ENCODE measurements at regions not wholly inside any gene's neighbourhood (a gene's known extent, or its start where the extent isn't known, plus 50 kb on each side); places are given as distances from the start of the nearest gene placed in this dataset.

- no peak for DNase-seq
- no CpG with 5 or more reads among the region's 1 CpG for WGBS (ENCODE audit: insufficient coverage, low lambda C conversion rate)
- H3K4me3 ChIP-seq (ENCODE audit: low read length): no peak overlapping the region
- H3K36me3 ChIP-seq (ENCODE audit: control insufficient read depth, insufficient read depth, low read length): no peaks in the 10 kb centered on the region
- no peaks in the 10 kb centered on the region for H3K27me3 ChIP-seq (ENCODE audit: control insufficient read depth, insufficient read depth, low read length)
- no peaks in the 10 kb centered on the region for H3K9me3 ChIP-seq (ENCODE audit: control insufficient read depth, low read depth, low read length)
- H3K4me1 ChIP-seq (ENCODE audit: control insufficient read depth, insufficient read depth, low read length): no peaks in the 10 kb centered on the region
- no peak overlapping the region for H3K27ac ChIP-seq (ENCODE audit: low read length)
These were observed 161.8 kb downstream of the PALM2AKAP2 start for GRCh38 chr9:109941771-109942170.

- 100% methylated on average over 1 of the region's 1 CpG for WGBS (ENCODE audit: insufficient coverage, low lambda C conversion rate)
These were observed 165.6 kb downstream of the PALM2AKAP2 start for GRCh38 chr9:109945573-109945972.

GRCh38 chr9:109948453-109948852 lies 168.5 kb downstream of the PALM2AKAP2 start:
- no peaks in the 10 kb centered on the region for H3K36me3 ChIP-seq (ENCODE audit: control insufficient read depth, insufficient read depth, low read length)
- H3K4me3 ChIP-seq (ENCODE audit: low read length): no peak overlapping the region
- H3K9me3 ChIP-seq (ENCODE audit: control insufficient read depth, low read depth, low read length): no peaks in the 10 kb centered on the region
- H3K27ac ChIP-seq (ENCODE audit: low read length): no peak overlapping the region
- no peak for DNase-seq
- 100% methylated on average over 1 of the region's 1 CpG for WGBS (ENCODE audit: insufficient coverage, low lambda C conversion rate)
- H3K27me3 ChIP-seq (ENCODE audit: control insufficient read depth, insufficient read depth, low read length): no peaks in the 10 kb centered on the region
- peaks cover 8% of the 10 kb centered on the region for H3K4me1 ChIP-seq (ENCODE audit: control insufficient read depth, insufficient read depth, low read length)

More at GRCh38 chr9:109945573-109945972, 165.6 kb downstream of the PALM2AKAP2 start:
- Histone ChIP-seq H3K27ac (ENCODE audit: low read length) (no peak overlapping the region), H3K27me3 (ENCODE audit: control insufficient read depth, insufficient read depth, low read length) (no peaks in the 10 kb centered on the region), H3K4me3 (ENCODE audit: low read length) (no peak overlapping the region), H3K4me1 (ENCODE audit: control insufficient read depth, insufficient read depth, low read length) (no peaks in the 10 kb centered on the region), H3K9me3 (ENCODE audit: control insufficient read depth, low read depth, low read length) (no peaks in the 10 kb centered on the region), H3K36me3 (ENCODE audit: control insufficient read depth, insufficient read depth, low read length) (no peaks in the 10 kb centered on the region)
- DNase-seq: no peak

- Histone ChIP-seq H3K27ac (ENCODE audit: low read length) (peak overlapping the region; percentile 57), H3K4me1 (ENCODE audit: control insufficient read depth, insufficient read depth, low read length) (peaks cover 8% of the 10 kb centered on the region), H3K4me3 (ENCODE audit: low read length) (no peak overlapping the region), H3K27me3 (ENCODE audit: control insufficient read depth, insufficient read depth, low read length) (no peaks in the 10 kb centered on the region), H3K36me3 (ENCODE audit: control insufficient read depth, insufficient read depth, low read length) (no peaks in the 10 kb centered on the region), H3K9me3 (ENCODE audit: control insufficient read depth, low read depth, low read length) (no peaks in the 10 kb centered on the region)
- no CpG with 5 or more reads among the region's 7 CpGs for WGBS (ENCODE audit: insufficient coverage, low lambda C conversion rate)
- peak; percentile 38 to 66 for DNase-seq
These were observed 170.9 kb downstream of the PALM2AKAP2 start for GRCh38 chr9:109950710-109951443.

DNA sequence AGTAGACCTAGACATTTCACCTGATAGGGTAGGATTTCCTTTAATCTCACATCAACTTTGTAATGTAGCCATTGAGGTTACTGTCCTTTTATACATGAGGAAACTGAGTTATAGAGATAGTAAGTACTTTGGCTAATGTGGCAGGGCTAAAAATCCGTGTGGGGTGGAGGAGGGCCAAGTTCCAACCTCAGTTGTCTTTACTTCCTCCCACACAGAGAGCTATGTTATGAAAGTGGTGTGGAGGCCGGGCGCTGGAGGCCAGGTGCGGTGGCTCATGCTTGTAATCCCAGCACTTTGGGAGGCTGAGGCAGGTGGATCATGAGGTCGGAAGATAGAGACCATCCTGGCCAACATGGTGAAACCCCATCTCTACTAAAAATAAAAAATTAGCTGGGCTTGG lies 173.3 kb downstream of the PALM2AKAP2 start:
- DNase-seq: no peak
- Histone ChIP-seq H3K4me1 (ENCODE audit: control insufficient read depth, insufficient read depth, low read length) (peaks cover 8% of the 10 kb centered on the region), H3K36me3 (ENCODE audit: control insufficient read depth, insufficient read depth, low read length) (no peaks in the 10 kb centered on the region), H3K4me3 (ENCODE audit: low read length) (no peak overlapping the region), H3K9me3 (ENCODE audit: control insufficient read depth, low read depth, low read length) (no peaks in the 10 kb centered on the region), H3K27me3 (ENCODE audit: control insufficient read depth, insufficient read depth, low read length) (no peaks in the 10 kb centered on the region), H3K27ac (ENCODE audit: low read length) (no peak overlapping the region)
- no CpG with 5 or more reads among the region's 5 CpGs for WGBS (ENCODE audit: insufficient coverage, low lambda C conversion rate)

- no peaks in the 10 kb centered on the region for H3K36me3 ChIP-seq (ENCODE audit: control insufficient read depth, insufficient read depth, low read length)
- no peak for DNase-seq
- H3K4me3 ChIP-seq (ENCODE audit: low read length): no peak overlapping the region
- WGBS (ENCODE audit: insufficient coverage, low lambda C conversion rate): 100% methylated on average over 1 of the region's 3 CpGs
- H3K27me3 ChIP-seq (ENCODE audit: control insufficient read depth, insufficient read depth, low read length): no peaks in the 10 kb centered on the region
- peaks cover 8% of the 10 kb centered on the region for H3K4me1 ChIP-seq (ENCODE audit: control insufficient read depth, insufficient read depth, low read length)
- H3K27ac ChIP-seq (ENCODE audit: low read length): no peak overlapping the region
- no peaks in the 10 kb centered on the region for H3K9me3 ChIP-seq (ENCODE audit: control insufficient read depth, low read depth, low read length)
These were observed 174.0 kb downstream of the PALM2AKAP2 start for GRCh38 chr9:109953813-109954497.

DNA sequence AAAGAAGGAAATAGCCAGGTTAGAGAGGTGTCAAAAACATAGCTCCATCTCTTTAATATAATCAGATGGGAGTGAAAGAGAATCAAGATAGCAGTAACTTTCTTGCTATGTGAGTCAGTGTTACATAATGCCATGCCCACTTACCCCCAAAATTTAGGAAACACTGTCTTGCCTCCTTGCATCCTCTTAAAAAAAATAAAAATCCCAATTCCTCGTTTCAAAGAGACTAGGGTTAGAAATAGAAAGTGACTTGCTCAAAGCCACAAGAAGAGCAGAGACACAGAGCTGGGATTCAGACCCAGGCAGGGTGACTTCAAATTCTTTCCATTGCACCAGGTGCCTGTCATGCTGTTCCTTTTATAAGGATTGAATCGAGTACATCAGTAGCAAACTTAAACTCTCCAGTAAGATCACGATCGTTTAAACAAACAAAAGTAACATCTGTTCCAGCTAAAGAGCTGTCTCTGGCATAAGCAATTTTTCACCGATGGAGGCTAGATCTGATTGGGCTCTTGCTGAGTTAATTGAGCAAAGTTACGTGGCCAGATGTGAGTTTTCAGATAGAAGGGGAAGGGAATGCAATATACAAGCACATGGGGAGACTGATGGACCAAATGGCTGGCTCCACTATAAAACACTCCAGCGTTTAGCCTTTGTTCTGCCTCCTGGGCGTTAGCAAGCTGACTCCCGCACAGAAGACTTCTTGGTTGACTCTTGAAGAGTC lies 176.9 kb downstream of the PALM2AKAP2 start:
- no peak overlapping the region for H3K4me3 ChIP-seq (ENCODE audit: low read length)
- peak in 1 of 2 donors; percentile 13 for DNase-seq
- no CpG with 5 or more reads among the region's 9 CpGs for WGBS (ENCODE audit: insufficient coverage, low lambda C conversion rate)

DNA sequence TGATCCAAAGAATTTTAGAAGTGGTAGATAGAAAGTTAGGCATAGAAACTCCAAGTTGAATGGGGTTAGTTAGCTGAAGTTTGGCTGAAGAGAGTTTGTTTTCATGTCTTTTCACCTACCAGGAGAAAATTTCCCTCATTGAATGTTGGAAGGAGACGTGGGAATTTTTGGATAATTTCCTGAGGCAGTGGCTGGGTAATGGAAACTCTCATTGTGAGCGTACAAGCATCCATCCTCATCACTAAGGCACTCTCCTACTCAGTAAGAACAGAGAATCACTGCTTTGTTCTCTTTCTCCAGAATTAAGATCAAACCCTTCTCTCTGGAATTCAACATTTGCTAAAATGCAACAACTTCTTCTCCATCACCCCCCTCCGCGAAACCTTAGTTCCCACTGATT lies 179.7 kb downstream of the PALM2AKAP2 start:
- DNase-seq: no peak
- Histone ChIP-seq H3K27me3 (ENCODE audit: control insufficient read depth, insufficient read depth, low read length) (no peaks in the 10 kb centered on the region), H3K9me3 (ENCODE audit: control insufficient read depth, low read depth, low read length) (no peaks in the 10 kb centered on the region), H3K4me1 (ENCODE audit: control insufficient read depth, insufficient read depth, low read length) (no peaks in the 10 kb centered on the region), H3K27ac (ENCODE audit: low read length) (no peak overlapping the region), H3K4me3 (ENCODE audit: low read length) (no peak overlapping the region), H3K36me3 (ENCODE audit: control insufficient read depth, insufficient read depth, low read length) (no peaks in the 10 kb centered on the region)
- WGBS (ENCODE audit: insufficient coverage, low lambda C conversion rate): 100% methylated on average over 3 of the region's 4 CpGs

More for the DNA sequence above, 176.9 kb downstream of the PALM2AKAP2 start:
- no peaks in the 10 kb centered on the region for H3K9me3 ChIP-seq (ENCODE audit: control insufficient read depth, low read depth, low read length)
- H3K27me3 ChIP-seq (ENCODE audit: control insufficient read depth, insufficient read depth, low read length): no peaks in the 10 kb centered on the region
- no peak overlapping the region for H3K27ac ChIP-seq (ENCODE audit: low read length)
- H3K36me3 ChIP-seq (ENCODE audit: control insufficient read depth, insufficient read depth, low read length): no peaks in the 10 kb centered on the region
- peaks cover under 1% of the 10 kb centered on the region for H3K4me1 ChIP-seq (ENCODE audit: control insufficient read depth, insufficient read depth, low read length)

DNA sequence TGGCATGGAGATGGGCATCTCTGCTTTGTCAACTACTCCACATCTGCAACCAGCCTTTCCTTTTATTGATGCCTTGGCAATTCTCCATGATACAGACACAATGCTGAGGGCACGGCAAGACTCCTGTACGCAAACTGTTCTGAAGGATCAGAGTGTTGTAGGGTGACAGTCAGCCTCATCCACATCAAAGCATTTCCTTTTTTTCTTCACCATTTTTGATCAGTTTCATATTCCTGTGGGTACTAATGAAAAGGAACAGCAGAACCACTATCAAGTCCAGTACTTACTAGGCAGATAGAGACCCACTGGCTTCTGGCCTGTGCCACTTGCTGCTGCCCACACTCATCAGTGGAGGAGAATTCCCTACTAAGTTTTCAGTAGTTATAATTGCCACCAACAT lies 181.6 kb downstream of the PALM2AKAP2 start:
- Histone ChIP-seq H3K27ac (ENCODE audit: low read length) (no peak overlapping the region), H3K4me3 (ENCODE audit: low read length) (no peak overlapping the region), H3K4me1 (ENCODE audit: control insufficient read depth, insufficient read depth, low read length) (no peaks in the 10 kb centered on the region), H3K27me3 (ENCODE audit: control insufficient read depth, insufficient read depth, low read length) (no peaks in the 10 kb centered on the region), H3K36me3 (ENCODE audit: control insufficient read depth, insufficient read depth, low read length) (no peaks in the 10 kb centered on the region), H3K9me3 (ENCODE audit: control insufficient read depth, low read depth, low read length) (no peaks in the 10 kb centered on the region)
- no CpG with 5 or more reads among the region's 2 CpGs for WGBS (ENCODE audit: insufficient coverage, low lambda C conversion rate)
- no peak for DNase-seq

GRCh38 chr9:109962215-109962614 lies 182.2 kb downstream of the PALM2AKAP2 start:
- no peak overlapping the region for H3K4me3 ChIP-seq (ENCODE audit: low read length)
- H3K27ac ChIP-seq (ENCODE audit: low read length): no peak overlapping the region
- no peaks in the 10 kb centered on the region for H3K36me3 ChIP-seq (ENCODE audit: control insufficient read depth, insufficient read depth, low read length)
- no peak for DNase-seq
- H3K9me3 ChIP-seq (ENCODE audit: control insufficient read depth, low read depth, low read length): no peaks in the 10 kb centered on the region
- H3K27me3 ChIP-seq (ENCODE audit: control insufficient read depth, insufficient read depth, low read length): no peaks in the 10 kb centered on the region
- no peaks in the 10 kb centered on the region for H3K4me1 ChIP-seq (ENCODE audit: control insufficient read depth, insufficient read depth, low read length)

All from large intestine (tissue), 3 donors.